ENCODE measurements at regions not wholly inside any gene's neighbourhood (a gene's known extent, or its start where the extent isn't known, plus 50 kb on each side); places are given as distances from the start of the nearest gene placed in this dataset.

- TF ChIP-seq ZC3H10 (CRISPR knock-in tag; IDR thresholded peaks at IDR 0.05): no peak
- TF ChIP-seq, protein P1, sequence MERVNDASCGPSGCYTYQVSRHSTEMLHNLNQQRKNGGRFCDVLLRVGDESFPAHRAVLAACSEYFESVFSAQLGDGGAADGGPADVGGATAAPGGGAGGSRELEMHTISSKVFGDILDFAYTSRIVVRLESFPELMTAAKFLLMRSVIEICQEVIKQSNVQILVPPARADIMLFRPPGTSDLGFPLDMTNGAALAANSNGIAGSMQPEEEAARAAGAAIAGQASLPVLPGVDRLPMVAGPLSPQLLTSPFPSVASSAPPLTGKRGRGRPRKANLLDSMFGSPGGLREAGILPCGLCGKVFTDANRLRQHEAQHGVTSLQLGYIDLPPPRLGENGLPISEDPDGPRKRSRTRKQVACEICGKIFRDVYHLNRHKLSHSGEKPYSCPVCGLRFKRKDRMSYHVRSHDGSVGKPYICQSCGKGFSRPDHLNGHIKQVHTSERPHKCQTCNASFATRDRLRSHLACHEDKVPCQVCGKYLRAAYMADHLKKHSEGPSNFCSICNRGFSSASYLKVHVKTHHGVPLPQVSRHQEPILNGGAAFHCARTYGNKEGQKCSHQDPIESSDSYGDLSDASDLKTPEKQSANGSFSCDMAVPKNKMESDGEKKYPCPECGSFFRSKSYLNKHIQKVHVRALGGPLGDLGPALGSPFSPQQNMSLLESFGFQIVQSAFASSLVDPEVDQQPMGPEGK (CRISPR knock-in tag; IDR thresholded peaks at IDR 0.05; ENCODE audit: borderline replicate concordance): no peak
- no peak for TF ChIP-seq OSR1 (CRISPR knock-in tag; IDR thresholded peaks at IDR 0.05)
- TF ChIP-seq ARNTL (CRISPR knock-in tag; IDR thresholded peaks at IDR 0.05; ENCODE audit: borderline replicate concordance, low read depth): no peak
Measured at GRCh38 chr22:49094151-49094550, 733.5 kb downstream of the BRD1 start.

All from SK-N-SH treated with all-trans-retinoic acid at 6 μM for 48 hours (cell line).